SJCRH30 (cell line): ENCODE measurements at regions not wholly inside any gene's neighbourhood (a gene's known extent, or its start where the extent isn't known, plus 50 kb on each side); places are given as distances from the start of the nearest gene placed in this dataset.

Source experiments
- DNase-seq, 2 experiments: peaks; one replicate each; pipeline ENCODE4 v3.0.0-alpha.2; 2015 to 2020
- H3K27ac ChIP-seq: fragments of 250-450 bp; sonication (Bioruptor Pico); 2 replicates; pipeline ENCODE4 v1.5.1; 2020; ENCODE audit warnings: mild to moderate bottlenecking, moderate library complexity
- H3K27me3 ChIP-seq: fragments of 250-450 bp; sonication (Bioruptor Pico); 2 replicates; pipeline ENCODE4 v1.5.1; 2020; ENCODE audit warnings: mild to moderate bottlenecking, moderate library complexity
- H3K36me3 ChIP-seq: fragments of 250-450 bp; sonication (Bioruptor Pico); 2 replicates; pipeline ENCODE4 v1.5.1; 2020; ENCODE audit warnings: mild to moderate bottlenecking, moderate library complexity
- H3K4me1 ChIP-seq: fragments of 250-450 bp; sonication (Bioruptor Pico); 2 replicates; pipeline ENCODE4 v1.5.1; 2020; ENCODE audit warnings: mild to moderate bottlenecking, moderate library complexity
- H3K4me3 ChIP-seq: fragments of 250-450 bp; sonication (Bioruptor Pico); 2 replicates; pipeline ENCODE4 v1.5.1; 2020; ENCODE audit warnings: mild to moderate bottlenecking, moderate library complexity
- H3K9me3 ChIP-seq: fragments of 250-450 bp; sonication (Bioruptor Pico); replicated peaks from 2 replicates; pipeline ENCODE4 v1.5.1; 2020; ENCODE audit warnings: mild to moderate bottlenecking, moderate library complexity

GRCh38 chrY:8358161-8358560 lies 979.1 kb upstream of the TSPY4 start:
- no peak for DNase-seq
- Histone ChIP-seq H3K4me1 (no peaks in the 10 kb centered on the region), H3K9me3 (no peaks in the 10 kb centered on the region), H3K27me3 (no peaks in the 10 kb centered on the region), H3K27ac (no peak overlapping the region), H3K36me3 (no peaks in the 10 kb centered on the region), H3K4me3 (no peak overlapping the region)

GRCh38 chrY:8361715-8362114 lies 975.5 kb upstream of the TSPY4 start:
- no peaks in the 10 kb centered on the region for H3K27me3 ChIP-seq
- no peaks in the 10 kb centered on the region for H3K9me3 ChIP-seq
- no peak for DNase-seq
- H3K36me3 ChIP-seq, result no peaks in the 10 kb centered on the region
- H3K4me3 ChIP-seq, result no peak overlapping the region
- H3K27ac ChIP-seq, result no peak overlapping the region
- no peaks in the 10 kb centered on the region for H3K4me1 ChIP-seq

- DNase-seq, result no peak
- H3K27ac ChIP-seq, result no peak overlapping the region
- no peaks in the 10 kb centered on the region for H3K9me3 ChIP-seq
- no peaks in the 10 kb centered on the region for H3K36me3 ChIP-seq
- H3K27me3 ChIP-seq, result no peaks in the 10 kb centered on the region
- H3K4me1 ChIP-seq, result no peaks in the 10 kb centered on the region
- H3K4me3 ChIP-seq, result no peak overlapping the region
Observed at GRCh38 chrY:8377491-8377890, 959.8 kb upstream of the TSPY4 start.

GRCh38 chrY:8379800-8380199 lies 957.5 kb upstream of the TSPY4 start:
- no peak for DNase-seq
- no peaks in the 10 kb centered on the region for H3K4me1 ChIP-seq
- H3K9me3 ChIP-seq, result no peaks in the 10 kb centered on the region
- H3K36me3 ChIP-seq, result no peaks in the 10 kb centered on the region
- H3K27me3 ChIP-seq, result no peaks in the 10 kb centered on the region
- H3K4me3 ChIP-seq, result no peak overlapping the region
- H3K27ac ChIP-seq, result no peak overlapping the region

- Histone ChIP-seq H3K9me3 (no peaks in the 10 kb centered on the region), H3K36me3 (no peaks in the 10 kb centered on the region), H3K4me1 (no peaks in the 10 kb centered on the region), H3K4me3 (no peak overlapping the region), H3K27ac (no peak overlapping the region), H3K27me3 (no peaks in the 10 kb centered on the region)
- no peak for DNase-seq
Observed at GRCh38 chrY:8381425-8381824, 955.8 kb upstream of the TSPY4 start.

- H3K9me3 ChIP-seq, result no peaks in the 10 kb centered on the region
- H3K36me3 ChIP-seq, result no peaks in the 10 kb centered on the region
- no peaks in the 10 kb centered on the region for H3K27me3 ChIP-seq
- H3K4me1 ChIP-seq, result no peaks in the 10 kb centered on the region
- DNase-seq, result no peak
- no peak overlapping the region for H3K4me3 ChIP-seq
- H3K27ac ChIP-seq, result no peak overlapping the region
Observed at GRCh38 chrY:8386053-8386452, 951.2 kb upstream of the TSPY4 start.

GRCh38 chrY:8388512-8388911 lies 948.8 kb upstream of the TSPY4 start:
- Histone ChIP-seq H3K36me3 (no peaks in the 10 kb centered on the region), H3K27me3 (no peaks in the 10 kb centered on the region)

GRCh38 chrY:8390310-8390709 lies 947.0 kb upstream of the TSPY4 start:
- H3K4me1 ChIP-seq, result no peaks in the 10 kb centered on the region
- H3K9me3 ChIP-seq, result no peaks in the 10 kb centered on the region
- no peak overlapping the region for H3K4me3 ChIP-seq
- H3K27ac ChIP-seq, result no peak overlapping the region
- no peaks in the 10 kb centered on the region for H3K36me3 ChIP-seq
- no peak for DNase-seq
- no peaks in the 10 kb centered on the region for H3K27me3 ChIP-seq

More at GRCh38 chrY:8388512-8388911, 948.8 kb upstream of the TSPY4 start:
- Histone ChIP-seq H3K4me3 (no peak overlapping the region), H3K4me1 (no peaks in the 10 kb centered on the region), H3K9me3 (no peaks in the 10 kb centered on the region), H3K27ac (no peak overlapping the region)
- no peak for DNase-seq

GRCh38 chrY:8393246-8393645 lies 944.0 kb upstream of the TSPY4 start:
- no peak for DNase-seq
- no peak overlapping the region for H3K27ac ChIP-seq
- no peaks in the 10 kb centered on the region for H3K36me3 ChIP-seq

GRCh38 chrY:8422906-8423305 lies 914.4 kb upstream of the TSPY4 start:
- Histone ChIP-seq H3K36me3 (no peaks in the 10 kb centered on the region), H3K4me3 (no peak overlapping the region), H3K27me3 (no peaks in the 10 kb centered on the region), H3K4me1 (no peaks in the 10 kb centered on the region), H3K9me3 (no peaks in the 10 kb centered on the region), H3K27ac (no peak overlapping the region)
- DNase-seq, result no peak

More at GRCh38 chrY:8393246-8393645, 944.0 kb upstream of the TSPY4 start:
- no peaks in the 10 kb centered on the region for H3K27me3 ChIP-seq
- no peaks in the 10 kb centered on the region for H3K4me1 ChIP-seq
- no peaks in the 10 kb centered on the region for H3K9me3 ChIP-seq
- no peak overlapping the region for H3K4me3 ChIP-seq

- no peaks in the 10 kb centered on the region for H3K4me1 ChIP-seq
- H3K36me3 ChIP-seq, result no peaks in the 10 kb centered on the region
- H3K4me3 ChIP-seq, result no peak overlapping the region
- DNase-seq, result no peak
- H3K27ac ChIP-seq, result no peak overlapping the region
- no peaks in the 10 kb centered on the region for H3K9me3 ChIP-seq
- H3K27me3 ChIP-seq, result no peaks in the 10 kb centered on the region
Observed at GRCh38 chrY:8426433-8426832, 910.8 kb upstream of the TSPY4 start.

- Histone ChIP-seq H3K9me3 (no peaks in the 10 kb centered on the region), H3K36me3 (no peaks in the 10 kb centered on the region)
Observed at GRCh38 chrY:8437510-8437909, 899.8 kb upstream of the TSPY4 start.

GRCh38 chrY:8442097-8442496 lies 895.2 kb upstream of the TSPY4 start:
- no peak overlapping the region for H3K27ac ChIP-seq
- no peaks in the 10 kb centered on the region for H3K36me3 ChIP-seq
- no peaks in the 10 kb centered on the region for H3K27me3 ChIP-seq
- H3K4me3 ChIP-seq, result no peak overlapping the region
- no peaks in the 10 kb centered on the region for H3K9me3 ChIP-seq
- no peaks in the 10 kb centered on the region for H3K4me1 ChIP-seq
- DNase-seq, result no peak

More at GRCh38 chrY:8437510-8437909, 899.8 kb upstream of the TSPY4 start:
- Histone ChIP-seq H3K4me3 (no peak overlapping the region), H3K4me1 (no peaks in the 10 kb centered on the region), H3K27me3 (no peaks in the 10 kb centered on the region), H3K27ac (no peak overlapping the region)
- DNase-seq, result no peak

- no peak overlapping the region for H3K4me3 ChIP-seq
- no peaks in the 10 kb centered on the region for H3K9me3 ChIP-seq
- no peak overlapping the region for H3K27ac ChIP-seq
- H3K27me3 ChIP-seq, result no peaks in the 10 kb centered on the region
- DNase-seq, result no peak
- H3K4me1 ChIP-seq, result no peaks in the 10 kb centered on the region
- H3K36me3 ChIP-seq, result no peaks in the 10 kb centered on the region
Observed at GRCh38 chrY:8452963-8453362, 884.3 kb upstream of the TSPY4 start.

- Histone ChIP-seq H3K36me3 (no peaks in the 10 kb centered on the region), H3K4me1 (no peaks in the 10 kb centered on the region), H3K27me3 (no peaks in the 10 kb centered on the region), H3K9me3 (no peaks in the 10 kb centered on the region), H3K27ac (no peak overlapping the region), H3K4me3 (no peak overlapping the region)
- DNase-seq, result no peak
Observed at GRCh38 chrY:8466813-8467212, 870.5 kb upstream of the TSPY4 start.

- Histone ChIP-seq H3K27ac (no peak overlapping the region), H3K4me1 (no peaks in the 10 kb centered on the region), H3K36me3 (no peaks in the 10 kb centered on the region), H3K27me3 (no peaks in the 10 kb centered on the region), H3K9me3 (no peaks in the 10 kb centered on the region), H3K4me3 (no peak overlapping the region)
- no peak for DNase-seq
Observed at GRCh38 chrY:8470249-8470648, 867.0 kb upstream of the TSPY4 start.

GRCh38 chrY:8479141-8479540 lies 858.1 kb upstream of the TSPY4 start:
- Histone ChIP-seq H3K9me3 (no peaks in the 10 kb centered on the region), H3K4me3 (no peak overlapping the region), H3K27ac (no peak overlapping the region), H3K36me3 (no peaks in the 10 kb centered on the region), H3K27me3 (no peaks in the 10 kb centered on the region), H3K4me1 (no peaks in the 10 kb centered on the region)
- no peak for DNase-seq
